IgD-negative memory B cell (primary cell): ENCODE measurements at regions not wholly inside any gene's neighbourhood (a gene's known extent, or its start where the extent isn't known, plus 50 kb on each side); places are given as distances from the start of the nearest gene placed in this dataset.

Experiments used
- H3K27ac Mint-ChIP-seq, 3 donors: one replicate each; pipeline ENCODE4 v1.8.0; 2020 to 2022; ENCODE audit warnings: mild to moderate bottlenecking in 3 of 3, mixed read lengths in 3 of 3, moderate library complexity in 1 of 3
- H3K27me3 Mint-ChIP-seq: one replicate; pipeline ENCODE4 v1.8.0; 2021; ENCODE audit warnings: mixed read lengths
- H3K36me3 Mint-ChIP-seq: one replicate; pipeline ENCODE4 v1.8.0; 2020; ENCODE audit warnings: mild to moderate bottlenecking, mixed read lengths
- H3K4me1 Mint-ChIP-seq, 3 donors: one replicate each; pipeline ENCODE4 v1.8.0; 2020 to 2022; ENCODE audit warnings: mixed read lengths in 3 of 3, mild to moderate bottlenecking in 1 of 3
- H3K4me3 Mint-ChIP-seq, 4 donors: one replicate each; pipeline ENCODE4 v1.8.0; 2020 to 2022; ENCODE audit warnings: mild to moderate bottlenecking in 4 of 4, mixed read lengths in 4 of 4, moderate library complexity in 3 of 4
- H3K9me3 Mint-ChIP-seq, 3 donors: one replicate each; pipeline ENCODE4 v1.8.0; 2020 to 2021; ENCODE audit warnings: mixed read lengths in 3 of 3, mild to moderate bottlenecking in 1 of 3

- H3K36me3 Mint-ChIP-seq = no peaks in the 10 kb centered on the region
These were observed 585.1 kb downstream of the DNAJB9 start for GRCh38 chr7:109154748-109155147.

GRCh38 chr7:109158246-109158645 is 588.6 kb downstream of the DNAJB9 start:
- no peaks in the 10 kb centered on the region for H3K4me1 Mint-ChIP-seq

More at GRCh38 chr7:109154748-109155147, 585.1 kb downstream of the DNAJB9 start:
- Mint-ChIP-seq H3K27ac (no peak overlapping the region), H3K9me3 (peaks cover 4 to 7% (median 6%) of the 10 kb centered on the region in 3 donors), H3K4me3 (no peak overlapping the region), H3K4me1 (no peaks in the 10 kb centered on the region), H3K27me3 (no peaks in the 10 kb centered on the region)

GRCh38 chr7:109176661-109177060 is 607.0 kb downstream of the DNAJB9 start:
- no peaks in the 10 kb centered on the region for H3K9me3 Mint-ChIP-seq
- H3K36me3 Mint-ChIP-seq = peaks cover 3% of the 10 kb centered on the region

More at GRCh38 chr7:109158246-109158645, 588.6 kb downstream of the DNAJB9 start:
- no peak overlapping the region for H3K27ac Mint-ChIP-seq
- no peaks in the 10 kb centered on the region for H3K27me3 Mint-ChIP-seq
- no peak overlapping the region for H3K4me3 Mint-ChIP-seq
- no peaks in the 10 kb centered on the region for H3K36me3 Mint-ChIP-seq
- peaks cover 0 to 4% (median 3%) of the 10 kb centered on the region in 3 donors for H3K9me3 Mint-ChIP-seq

GRCh38 chr7:109178342-109178741 is 608.7 kb downstream of the DNAJB9 start:
- peaks cover 3% of the 10 kb centered on the region for H3K36me3 Mint-ChIP-seq
- H3K27ac Mint-ChIP-seq = no peak overlapping the region
- no peak overlapping the region for H3K4me3 Mint-ChIP-seq

More at GRCh38 chr7:109176661-109177060, 607.0 kb downstream of the DNAJB9 start:
- Mint-ChIP-seq H3K4me1 (no peaks in the 10 kb centered on the region), H3K27me3 (no peaks in the 10 kb centered on the region), H3K4me3 (no peak overlapping the region), H3K27ac (no peak overlapping the region)

GRCh38 chr7:109179601-109180000 is 609.9 kb downstream of the DNAJB9 start:
- H3K9me3 Mint-ChIP-seq = peaks cover 2 to 4% (median 4%) of the 10 kb centered on the region in 3 donors
- no peaks in the 10 kb centered on the region for H3K4me1 Mint-ChIP-seq
- peaks cover 3% of the 10 kb centered on the region for H3K36me3 Mint-ChIP-seq
- H3K27me3 Mint-ChIP-seq = no peaks in the 10 kb centered on the region
- no peak overlapping the region for H3K4me3 Mint-ChIP-seq
- no peak overlapping the region for H3K27ac Mint-ChIP-seq

More at GRCh38 chr7:109178342-109178741, 608.7 kb downstream of the DNAJB9 start:
- peaks cover 0 to 4% (median 2%) of the 10 kb centered on the region in 3 donors for H3K9me3 Mint-ChIP-seq
- no peaks in the 10 kb centered on the region for H3K4me1 Mint-ChIP-seq
- H3K27me3 Mint-ChIP-seq = no peaks in the 10 kb centered on the region

GRCh38 chr7:109190766-109191398 is 621.2 kb downstream of the DNAJB9 start:
- H3K4me3 Mint-ChIP-seq = no peak overlapping the region
- H3K36me3 Mint-ChIP-seq = no peaks in the 10 kb centered on the region
- H3K27me3 Mint-ChIP-seq = no peaks in the 10 kb centered on the region
- no peak overlapping the region for H3K27ac Mint-ChIP-seq
- H3K4me1 Mint-ChIP-seq = no peaks in the 10 kb centered on the region
- peaks cover 0 to 5% (median 4%) of the 10 kb centered on the region in 3 donors for H3K9me3 Mint-ChIP-seq

- H3K4me3 Mint-ChIP-seq = no peak overlapping the region
- peaks cover 0 to 3% (median 0%) of the 10 kb centered on the region in 3 donors for H3K4me1 Mint-ChIP-seq
- H3K27me3 Mint-ChIP-seq = no peaks in the 10 kb centered on the region
- peaks cover 5 to 9% (median 5%) of the 10 kb centered on the region in 3 donors for H3K9me3 Mint-ChIP-seq
- H3K27ac Mint-ChIP-seq = no peak overlapping the region
- peaks cover 2% of the 10 kb centered on the region for H3K36me3 Mint-ChIP-seq
These were observed 636.5 kb downstream of the DNAJB9 start for GRCh38 chr7:109206196-109206595.

- Mint-ChIP-seq H3K4me1 (no peaks in the 10 kb centered on the region), H3K36me3 (no peaks in the 10 kb centered on the region), H3K4me3 (no peak overlapping the region), H3K27ac (no peak overlapping the region), H3K27me3 (no peaks in the 10 kb centered on the region), H3K9me3 (peaks cover 0 to 5% (median 0%) of the 10 kb centered on the region in 3 donors)
These were observed 643.4 kb downstream of the DNAJB9 start for GRCh38 chr7:109213081-109213480.

- Mint-ChIP-seq H3K4me1 (no peaks in the 10 kb centered on the region), H3K27me3 (no peaks in the 10 kb centered on the region), H3K36me3 (no peaks in the 10 kb centered on the region), H3K27ac (no peak overlapping the region), H3K9me3 (peaks cover 0 to 2% (median 0%) of the 10 kb centered on the region in 3 donors), H3K4me3 (no peak overlapping the region)
These were observed 645.7 kb downstream of the DNAJB9 start for GRCh38 chr7:109215341-109215740.

- Mint-ChIP-seq H3K9me3 (peaks cover 0 to 2% (median 0%) of the 10 kb centered on the region in 3 donors), H3K4me1 (no peaks in the 10 kb centered on the region), H3K27ac (no peak overlapping the region), H3K4me3 (no peak overlapping the region), H3K27me3 (no peaks in the 10 kb centered on the region), H3K36me3 (no peaks in the 10 kb centered on the region)
These were observed 654.4 kb downstream of the DNAJB9 start for GRCh38 chr7:109224100-109224499.

- Mint-ChIP-seq H3K27ac (no peak overlapping the region), H3K9me3 (peaks cover 0 to 2% (median 0%) of the 10 kb centered on the region in 3 donors), H3K4me3 (no peak overlapping the region), H3K4me1 (no peaks in the 10 kb centered on the region), H3K27me3 (no peaks in the 10 kb centered on the region), H3K36me3 (no peaks in the 10 kb centered on the region)
These were observed 657.0 kb downstream of the DNAJB9 start for GRCh38 chr7:109226699-109227098.

- no peaks in the 10 kb centered on the region for H3K36me3 Mint-ChIP-seq
- H3K4me1 Mint-ChIP-seq = no peaks in the 10 kb centered on the region
- H3K27me3 Mint-ChIP-seq = no peaks in the 10 kb centered on the region
- H3K4me3 Mint-ChIP-seq = no peak overlapping the region
- H3K9me3 Mint-ChIP-seq = peaks cover 0 to 3% (median 0%) of the 10 kb centered on the region in 3 donors
- no peak overlapping the region for H3K27ac Mint-ChIP-seq
These were observed 665.6 kb downstream of the DNAJB9 start for GRCh38 chr7:109235316-109235715.

GRCh38 chr7:109246330-109247077 is 676.8 kb downstream of the DNAJB9 start:
- Mint-ChIP-seq H3K27ac (no peak overlapping the region), H3K4me1 (no peaks in the 10 kb centered on the region), H3K9me3 (peaks cover 0 to 4% (median 2%) of the 10 kb centered on the region in 3 donors), H3K36me3 (no peaks in the 10 kb centered on the region), H3K27me3 (no peaks in the 10 kb centered on the region), H3K4me3 (no peak overlapping the region)

GRCh38 chr7:109256762-109257560 is 687.3 kb downstream of the DNAJB9 start:
- Mint-ChIP-seq H3K4me3 (no peak overlapping the region), H3K9me3 (peaks cover 0 to 3% (median 0%) of the 10 kb centered on the region in 3 donors), H3K36me3 (no peaks in the 10 kb centered on the region), H3K4me1 (no peaks in the 10 kb centered on the region), H3K27me3 (no peaks in the 10 kb centered on the region), H3K27ac (no peak overlapping the region)

GRCh38 chr7:109259151-109259550 is 689.5 kb downstream of the DNAJB9 start:
- H3K27ac Mint-ChIP-seq = no peak overlapping the region
- H3K4me1 Mint-ChIP-seq = no peaks in the 10 kb centered on the region
- no peaks in the 10 kb centered on the region for H3K36me3 Mint-ChIP-seq
- no peaks in the 10 kb centered on the region for H3K27me3 Mint-ChIP-seq
- H3K4me3 Mint-ChIP-seq = no peak overlapping the region
- H3K9me3 Mint-ChIP-seq = peaks cover 0 to 8% (median 2%) of the 10 kb centered on the region in 3 donors
